Aorta (tissue), 5 donors: ENCODE measurements at regions not wholly inside any gene's neighbourhood (a gene's known extent, or its start where the extent isn't known, plus 50 kb on each side); places are given as distances from the start of the nearest gene placed in this dataset.

Source experiments
- ATAC-seq: fragments of 200-7000 bp; cut with Tn5 transposase; one replicate; pipeline ENCODE4 v1.9.1; 2022; ENCODE audit warnings: moderate library complexity; ENCODE audit not compliant: low FRiP score
- DNase-seq, 2 donors: peaks; one replicate each; pipeline ENCODE4 v3.0.0-alpha.2; 2020
- H3K27ac ChIP-seq, 2 donors: one replicate each; pipeline ENCODE4 v1.5.1; 2013; ENCODE audit warnings: low read length in 2 of 2, mild to moderate bottlenecking in 2 of 2, moderate library complexity in 2 of 2, control low read depth in 1 of 2, inconsistent platforms in 1 of 2, low read depth in 1 of 2
- H3K27me3 ChIP-seq, 2 donors: one replicate each; pipeline ENCODE4 v1.6.1; 2013; ENCODE audit warnings: control low read depth in 1 of 2, low read length in 1 of 2, mild to moderate bottlenecking in 1 of 2, moderate library complexity in 1 of 2; ENCODE audit not compliant: insufficient read depth in 2 of 2, control insufficient read depth in 1 of 2
- H3K36me3 ChIP-seq, 2 donors: one replicate each; pipeline ENCODE4 v1.6.1; 2013; ENCODE audit warnings: control low read depth in 1 of 2, low read length in 1 of 2, mild to moderate bottlenecking in 1 of 2; ENCODE audit not compliant: insufficient read depth in 2 of 2, control insufficient read depth in 1 of 2
- H3K4me1 ChIP-seq, 2 donors: one replicate each; pipeline ENCODE4 v1.6.1; 2013; ENCODE audit warnings: low read length in 2 of 2, control low read depth in 1 of 2, mild to moderate bottlenecking in 1 of 2, moderate library complexity in 1 of 2; ENCODE audit not compliant: insufficient read depth in 2 of 2, control insufficient read depth in 1 of 2
- H3K4me3 ChIP-seq, 2 donors: one replicate each; pipeline ENCODE4 v1.5.1; 2013; ENCODE audit warnings: low read length in 2 of 2, control low read depth in 1 of 2, mild to moderate bottlenecking in 1 of 2
- H3K9me3 ChIP-seq: one replicate; pipeline ENCODE4 v1.6.1; 2013; ENCODE audit warnings: mild to moderate bottlenecking, low read length; ENCODE audit not compliant: control insufficient read depth
- WGBS, 2 donors: extraction: QIAGEN DNeasy Blood & Tissue Kit; methylation state at CpG; one replicate each; pipeline ENCODE4 v1.1.7; 2013; 5-methylcytosine and 5-hydroxymethylcytosine counted together
- intact Hi-C, 2 donors: fragments of 100-400 bp; cut with DNase I; formaldehyde crosslinking; loops; one replicate each; pipeline versions ENCODE4 v1.14.2 to v1.15.0; 2022
- donor health status: healthy with polysubstance abuse.
- donor health status: Bipolar disorder and iron deficiency.
- donor health status: DM: no; HTN: no; CAD: no.
- donor health status: DM: no; HTN: no; CAD: no.
- donor health status: DM: yes; HTN: yes; CAD: no.

DNA sequence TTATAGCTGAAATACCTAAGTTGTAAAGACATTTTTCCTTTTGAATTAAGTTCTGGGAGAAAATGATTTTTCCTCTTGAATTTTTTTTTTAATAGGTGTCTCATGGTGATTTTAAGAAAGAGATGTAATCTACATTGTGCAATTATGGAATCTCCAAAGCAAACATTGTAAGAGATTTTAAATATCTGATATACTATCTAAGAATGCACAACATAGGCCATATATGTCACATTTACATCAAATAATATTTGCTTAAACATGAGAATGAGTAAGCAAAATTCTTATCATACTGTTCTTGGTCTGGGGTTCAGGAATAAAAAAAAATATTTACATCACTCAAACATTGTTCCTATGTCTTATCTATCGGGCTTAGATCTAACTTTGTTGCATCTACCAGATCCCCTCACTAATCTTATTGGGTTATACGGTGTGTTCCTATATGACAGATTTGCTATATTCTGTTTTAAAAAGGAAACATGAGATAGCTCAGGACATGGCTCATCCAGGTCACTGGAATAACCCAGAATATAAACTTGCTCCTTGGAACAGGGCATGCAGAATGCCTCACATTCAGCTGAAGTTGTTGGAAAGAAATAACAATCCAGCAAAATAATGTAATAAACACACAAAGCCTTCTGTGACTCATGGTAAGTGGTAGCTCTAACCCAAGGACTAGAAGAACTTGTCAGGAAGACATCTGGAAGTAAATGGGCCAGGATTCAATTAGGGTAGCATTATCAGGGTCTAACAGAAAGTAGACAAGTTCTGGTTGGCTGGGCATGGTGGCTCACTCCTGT is 794.7 kb downstream of the IPMK start:
- Histone ChIP-seq H3K4me1 (no peaks in the 10 kb centered on the region), H3K36me3 (no peaks in the 10 kb centered on the region), H3K27me3 (no peaks in the 10 kb centered on the region), H3K27ac (no peak overlapping the region), H3K4me3 (no peak overlapping the region), H3K9me3 (no peaks in the 10 kb centered on the region)
- intact Hi-C loops: no loop called here
- DNase-seq: no peak
- 25 to 40% methylated on average over 2 of the region's 2 CpGs for WGBS, 2 donors
- ATAC-seq: no peak

DNA sequence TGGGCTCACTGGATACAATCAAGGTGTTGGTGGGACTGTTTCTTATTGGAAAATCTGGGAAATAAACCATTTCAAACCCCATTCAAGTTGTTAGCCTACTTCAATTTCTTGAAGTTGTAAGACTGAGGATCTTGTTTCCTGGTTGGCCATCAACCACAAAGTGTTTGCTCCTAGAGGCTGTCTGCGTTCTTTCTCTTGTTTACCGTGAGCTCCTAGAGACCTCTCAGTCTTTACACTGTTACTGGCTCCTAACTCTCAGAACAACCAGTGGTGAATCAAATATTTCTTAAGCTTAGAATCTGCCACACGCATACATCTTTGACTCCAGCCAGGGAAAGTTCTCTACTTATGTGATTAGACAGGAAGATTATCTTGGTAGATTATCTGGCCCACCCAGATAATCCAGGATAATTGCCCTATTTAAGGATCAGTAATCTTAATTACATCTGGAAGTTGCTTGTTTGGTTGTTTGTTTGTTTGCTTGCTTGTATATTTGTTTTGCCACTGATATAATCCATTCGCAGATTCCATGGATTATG is 798.7 kb downstream of the IPMK start:
- no peak overlapping the region for H3K4me3 ChIP-seq
- no peak for ATAC-seq
- H3K9me3 ChIP-seq: no peaks in the 10 kb centered on the region
- intact Hi-C loops: no loop called here
- no peak for DNase-seq
- H3K27ac ChIP-seq: no peak overlapping the region
- H3K4me1 ChIP-seq: no peaks in the 10 kb centered on the region
- no peaks in the 10 kb centered on the region for H3K36me3 ChIP-seq
- WGBS, 2 donors: 65 to 67% methylated on average over 4 of the region's 4 CpGs
- H3K27me3 ChIP-seq: no peaks in the 10 kb centered on the region

DNA sequence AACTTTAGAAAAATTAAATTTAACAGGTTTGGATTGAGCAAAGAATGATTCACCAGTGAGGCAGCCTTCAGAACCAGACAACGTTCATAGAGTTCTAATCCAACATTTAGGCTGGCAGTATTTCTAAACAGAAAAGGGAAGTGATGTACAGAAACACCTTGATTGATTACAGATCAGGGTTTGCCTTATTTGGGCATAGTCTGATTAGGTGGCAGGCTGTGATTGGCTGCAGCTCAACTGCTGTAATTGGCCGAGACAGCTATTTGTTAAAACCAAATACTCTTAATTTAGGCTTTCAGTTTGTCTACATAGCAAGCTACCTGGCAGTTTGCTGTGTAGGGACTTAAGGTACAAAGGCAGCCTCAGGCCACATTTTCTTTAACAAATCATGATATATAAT is 802.5 kb downstream of the IPMK start:
- Histone ChIP-seq H3K4me1 (no peaks in the 10 kb centered on the region), H3K9me3 (no peaks in the 10 kb centered on the region), H3K27me3 (no peaks in the 10 kb centered on the region), H3K36me3 (no peaks in the 10 kb centered on the region), H3K4me3 (no peak overlapping the region), H3K27ac (no peak overlapping the region)
- 82 to 83% methylated on average over 2 of the region's 2 CpGs for WGBS, 2 donors
- DNase-seq (no peak), ATAC-seq (no peak)
- intact Hi-C loops: no loop called here

DNA sequence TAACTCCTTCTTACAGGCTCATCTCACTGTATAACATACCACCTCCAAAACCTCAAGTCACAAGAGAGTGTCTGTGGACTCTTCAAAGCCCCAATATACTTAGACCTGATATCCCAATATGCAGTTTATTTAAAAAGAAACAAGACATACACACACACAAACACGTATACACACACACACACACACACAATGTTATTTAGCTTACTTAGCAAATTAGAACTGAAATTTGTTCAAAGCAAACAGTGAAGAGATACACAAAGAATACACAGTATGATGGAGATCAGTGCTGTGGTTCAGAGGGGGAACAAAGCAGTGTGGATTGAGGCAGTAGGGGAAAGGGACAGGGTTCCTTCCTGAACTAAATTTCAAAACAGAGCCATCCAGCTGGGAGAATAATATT is 807.2 kb downstream of the IPMK start:
- Histone ChIP-seq H3K27me3 (no peaks in the 10 kb centered on the region), H3K36me3 (no peaks in the 10 kb centered on the region), H3K27ac (no peak overlapping the region), H3K4me3 (no peak overlapping the region), H3K4me1 (no peaks in the 10 kb centered on the region), H3K9me3 (no peaks in the 10 kb centered on the region)
- intact Hi-C loops: no loop called here
- no peak for DNase-seq
- no peak for ATAC-seq
- 74 to 75% methylated on average over 1 of the region's 1 CpG for WGBS, 2 donors

DNA sequence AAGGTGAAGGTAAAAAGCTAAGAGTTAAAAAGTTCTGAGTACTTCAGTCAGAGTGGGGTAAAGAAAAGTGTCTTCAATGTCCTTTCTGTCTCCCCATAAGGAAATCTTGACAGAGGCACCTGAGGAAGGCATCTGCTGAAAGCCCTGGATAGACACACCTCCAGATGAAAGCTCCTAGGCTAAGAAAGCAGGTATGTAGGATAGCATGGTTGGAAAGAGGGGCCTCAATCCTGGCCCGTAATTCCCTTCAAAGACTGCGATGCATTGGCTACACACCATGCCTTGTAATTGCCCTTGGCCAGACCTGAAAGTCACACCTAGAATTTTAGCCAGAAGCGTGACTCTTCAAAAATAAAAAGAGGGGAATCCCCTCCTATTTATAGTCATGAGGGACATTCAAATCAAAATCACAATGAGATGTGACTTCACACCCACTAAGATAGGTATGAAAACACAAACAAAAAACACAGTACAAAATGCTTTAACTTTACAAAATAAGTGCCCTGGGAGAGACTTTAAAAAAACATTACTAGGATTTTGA is 809.7 kb downstream of the IPMK start:
- DNase-seq (no peak), ATAC-seq (no peak)
- intact Hi-C loops: no loop called here
- Histone ChIP-seq H3K27ac (no peak overlapping the region), H3K4me1 (no peaks in the 10 kb centered on the region), H3K36me3 (no peaks in the 10 kb centered on the region), H3K27me3 (no peaks in the 10 kb centered on the region), H3K4me3 (no peak overlapping the region), H3K9me3 (no peaks in the 10 kb centered on the region)
- 76 to 86% methylated on average over 3 of the region's 3 CpGs for WGBS, 2 donors

DNA sequence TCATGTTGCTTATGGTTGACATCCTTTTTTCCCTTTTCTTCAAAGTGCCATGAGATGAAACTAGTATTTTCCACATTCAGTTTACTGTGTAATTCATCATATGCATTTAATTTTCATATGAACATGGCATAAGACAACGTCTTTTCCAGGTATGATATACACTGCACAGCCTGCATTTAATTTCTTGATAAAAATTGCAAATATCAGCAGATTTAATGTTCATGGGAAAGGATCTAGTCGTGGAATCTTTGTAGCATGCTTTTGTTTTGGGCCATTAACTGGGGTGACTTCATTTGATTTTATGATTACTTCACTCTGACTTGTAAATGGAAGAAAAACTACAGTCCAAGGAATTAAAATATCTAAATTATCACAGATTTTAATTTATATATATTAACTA is 837.3 kb downstream of the IPMK start:
- no peaks in the 10 kb centered on the region for H3K4me1 ChIP-seq
- intact Hi-C loops: no loop called here
- H3K9me3 ChIP-seq: no peaks in the 10 kb centered on the region
- no peak overlapping the region for H3K27ac ChIP-seq
- H3K36me3 ChIP-seq: no peaks in the 10 kb centered on the region
- ATAC-seq (no peak), DNase-seq (no peak)
- H3K27me3 ChIP-seq: no peaks in the 10 kb centered on the region
- H3K4me3 ChIP-seq: no peak overlapping the region
- WGBS, 2 donors: 57 to 65% methylated on average over 2 of the region's 2 CpGs

DNA sequence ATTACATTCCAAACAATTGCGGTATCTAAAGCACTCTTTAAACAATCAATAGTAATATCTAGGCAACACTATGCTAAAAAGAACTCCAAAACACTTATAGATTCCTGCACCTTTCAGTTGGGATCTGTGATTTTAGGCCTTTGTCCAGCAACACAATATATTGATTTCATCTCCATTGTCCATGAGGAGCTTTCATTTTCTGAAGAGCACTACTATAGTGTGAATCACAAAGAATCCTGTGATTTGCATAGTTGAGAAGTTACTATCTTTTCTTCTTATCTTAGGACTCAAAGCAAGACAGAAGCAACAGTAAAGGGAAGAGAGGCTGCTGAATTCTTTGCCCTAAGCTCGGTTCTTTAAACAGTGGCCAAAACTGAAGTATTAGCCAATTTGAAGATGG is 846.8 kb downstream of the IPMK start:
- no peak overlapping the region for H3K4me3 ChIP-seq
- H3K27ac ChIP-seq: no peak overlapping the region
- H3K9me3 ChIP-seq: no peaks in the 10 kb centered on the region
- no peak for DNase-seq
- ATAC-seq: no peak
- WGBS, 2 donors: 81 to 88% methylated on average over 2 of the region's 2 CpGs
- intact Hi-C loops: no loop called here
- H3K27me3 ChIP-seq: no peaks in the 10 kb centered on the region
- H3K36me3 ChIP-seq: no peaks in the 10 kb centered on the region
- no peaks in the 10 kb centered on the region for H3K4me1 ChIP-seq

DNA sequence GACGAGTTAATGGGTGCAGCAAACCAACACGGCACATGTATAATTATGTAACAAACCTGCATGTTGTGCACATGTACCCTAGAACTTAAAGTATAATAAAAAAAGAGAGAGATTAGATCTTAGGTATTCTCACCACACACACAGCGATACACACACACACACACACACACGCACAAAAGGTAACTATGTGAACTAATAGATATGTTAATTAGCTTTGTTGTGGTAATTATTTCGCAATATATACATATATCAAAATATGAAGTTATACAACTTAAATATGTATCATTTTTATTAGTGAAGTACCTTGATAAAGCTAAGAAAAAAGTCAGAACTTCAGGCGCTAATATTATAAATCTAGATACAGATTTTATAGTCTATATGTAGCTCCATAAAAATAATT is 849.2 kb downstream of the IPMK start:
- intact Hi-C loops: no loop called here
- 86 to 89% methylated on average over 6 of the region's 6 CpGs for WGBS, 2 donors

DNA sequence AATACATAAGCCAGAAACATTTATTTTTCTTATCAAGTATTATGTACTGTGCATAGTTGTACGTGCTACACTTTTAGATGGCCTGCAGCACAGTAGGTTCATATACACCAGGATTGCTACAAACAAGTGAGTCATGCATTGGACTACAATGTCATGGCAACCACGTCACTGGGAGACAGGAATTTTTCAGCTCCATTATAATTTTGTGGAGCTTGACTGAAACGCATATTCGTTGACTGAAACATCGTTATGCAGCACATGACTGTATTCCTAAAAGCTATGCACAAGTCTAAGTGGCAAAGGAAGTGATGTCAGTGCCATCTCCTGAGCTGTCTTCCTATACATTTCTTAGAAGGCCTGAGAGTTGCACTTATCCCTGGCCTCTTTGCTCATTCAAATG is 871.8 kb downstream of the IPMK start:
- WGBS, 2 donors: 74 to 76% methylated on average over 5 of the region's 5 CpGs
- intact Hi-C loops: no loop called here

More for the DNA sequence above, 849.2 kb downstream of the IPMK start:
- no peaks in the 10 kb centered on the region for H3K36me3 ChIP-seq
- no peaks in the 10 kb centered on the region for H3K4me1 ChIP-seq
- no peak for DNase-seq
- H3K9me3 ChIP-seq: no peaks in the 10 kb centered on the region
- H3K27me3 ChIP-seq: no peaks in the 10 kb centered on the region
- no peak overlapping the region for H3K27ac ChIP-seq
- no peak for ATAC-seq
- no peak overlapping the region for H3K4me3 ChIP-seq

More for the DNA sequence above, 871.8 kb downstream of the IPMK start:
- H3K36me3 ChIP-seq: no peaks in the 10 kb centered on the region
- H3K9me3 ChIP-seq: no peaks in the 10 kb centered on the region
- no peak overlapping the region for H3K4me3 ChIP-seq
- no peak for ATAC-seq
- H3K27me3 ChIP-seq: no peaks in the 10 kb centered on the region
- no peaks in the 10 kb centered on the region for H3K4me1 ChIP-seq
- no peak overlapping the region for H3K27ac ChIP-seq
- DNase-seq: no peak
